GM12874 (cell line): ENCODE measurements at regions not wholly inside any gene's neighbourhood (a gene's known extent, or its start where the extent isn't known, plus 50 kb on each side); places are given as distances from the start of the nearest gene placed in this dataset.

ENCODE experiments used
- CTCF ChIP-seq: IDR thresholded peaks from 2 replicates; pipeline ENCODE4 v1.5.1; 2011; ENCODE audit warnings: low read depth, mild to moderate bottlenecking, control low read depth, low read length, moderate library complexity; ENCODE audit not compliant: insufficient read depth

GRCh38 chr16:9610727-9611126 is 519.3 kb downstream of the HAPSTR1 start:
- no peak for TF ChIP-seq CTCF

GRCh38 chr16:9612267-9612666 is 520.8 kb downstream of the HAPSTR1 start:
- no peak for TF ChIP-seq CTCF

- no peak for TF ChIP-seq CTCF
These were observed 522.9 kb downstream of the HAPSTR1 start for GRCh38 chr16:9614389-9614788.

- TF ChIP-seq CTCF = no peak
These were observed 530.8 kb downstream of the HAPSTR1 start for GRCh38 chr16:9622268-9622667.

GRCh38 chr16:9625122-9625521 is 533.7 kb downstream of the HAPSTR1 start:
- no peak for TF ChIP-seq CTCF

- no peak for TF ChIP-seq CTCF
These were observed 536.0 kb downstream of the HAPSTR1 start for GRCh38 chr16:9627427-9627826.

- no peak for TF ChIP-seq CTCF
These were observed 538.7 kb downstream of the HAPSTR1 start for GRCh38 chr16:9630119-9630518.

- TF ChIP-seq CTCF = no peak
These were observed 539.5 kb downstream of the HAPSTR1 start for GRCh38 chr16:9630985-9631384.
